Right lung (tissue), 2 donors: ENCODE measurements at regions not wholly inside any gene's neighbourhood (a gene's known extent, or its start where the extent isn't known, plus 50 kb on each side); places are given as distances from the start of the nearest gene placed in this dataset.
"Not testable (repeated sequence)": the region's sequence is repeated elsewhere in the genome, so short reads cannot be mapped to it uniquely, and the experiment has no call there.

ENCODE experiments used
- DNase-seq, 2 donors: peaks; one replicate each; pipeline ENCODE4 v3.0.0-alpha.2; 2013

DNA sequence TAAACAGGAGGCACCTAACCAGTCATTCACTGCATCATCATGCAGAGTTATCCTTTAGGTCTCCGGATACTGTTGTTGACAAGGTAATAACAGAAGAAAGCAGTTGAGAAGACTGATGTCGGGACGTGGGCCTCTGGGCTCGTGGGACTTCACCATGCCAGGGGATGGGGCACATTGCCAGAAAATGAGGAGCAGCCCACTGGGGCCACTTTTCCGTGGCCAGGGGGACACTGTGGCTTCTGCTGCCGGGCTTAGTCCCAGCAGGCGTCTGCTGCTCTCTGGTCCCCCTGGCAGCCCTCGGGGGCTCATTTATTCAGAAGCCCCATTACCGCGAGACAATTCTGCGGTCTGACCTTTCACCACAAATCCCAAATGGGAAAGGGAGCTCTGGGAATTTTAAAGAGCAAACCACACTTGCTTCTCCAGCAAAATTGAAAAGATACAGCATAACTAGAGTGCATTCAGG, 201.2 kb downstream of the DAD1 start:
- no peak for DNase-seq

DNA sequence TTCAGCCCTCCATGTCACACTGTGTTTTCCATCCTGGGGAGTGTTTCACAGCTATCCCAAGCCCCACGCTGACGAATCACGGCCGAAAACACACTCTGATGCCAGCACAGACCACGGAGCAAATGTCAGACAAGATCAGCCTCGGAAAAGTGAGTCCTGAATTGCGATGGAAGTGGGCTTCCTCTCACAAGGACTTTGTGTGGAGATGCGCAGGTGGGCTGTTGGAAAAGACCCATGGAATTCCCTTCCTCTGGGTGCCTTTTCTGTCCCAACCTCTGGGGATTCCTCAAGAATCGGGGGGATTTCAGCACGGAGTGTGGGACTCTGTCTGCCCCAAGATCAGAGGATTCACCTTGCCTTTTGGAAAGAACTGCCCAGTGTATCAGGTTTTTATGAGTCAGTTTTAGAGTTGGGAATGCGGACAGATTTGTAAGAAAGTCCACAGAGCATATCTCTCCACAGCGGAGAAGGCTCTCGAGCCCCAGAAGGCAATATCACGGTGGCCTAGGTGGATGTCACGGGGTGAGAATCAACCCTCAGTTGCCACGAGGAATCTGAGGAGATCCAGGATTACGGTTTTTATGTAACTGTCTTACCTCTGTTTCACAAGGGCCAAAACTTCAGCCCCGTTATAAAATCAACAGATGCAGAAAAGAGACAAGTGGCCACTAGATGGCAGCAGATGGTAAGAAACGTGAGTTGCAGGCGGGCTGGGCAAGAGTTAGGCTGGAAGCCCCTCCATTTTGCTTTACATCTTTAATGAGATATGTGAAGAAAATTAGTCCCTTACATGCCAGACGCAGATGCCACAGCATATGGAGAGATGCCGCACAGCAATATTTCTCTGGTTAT, 201.9 kb downstream of the DAD1 start:
- peak; percentile 62 to 81 for DNase-seq

DNA sequence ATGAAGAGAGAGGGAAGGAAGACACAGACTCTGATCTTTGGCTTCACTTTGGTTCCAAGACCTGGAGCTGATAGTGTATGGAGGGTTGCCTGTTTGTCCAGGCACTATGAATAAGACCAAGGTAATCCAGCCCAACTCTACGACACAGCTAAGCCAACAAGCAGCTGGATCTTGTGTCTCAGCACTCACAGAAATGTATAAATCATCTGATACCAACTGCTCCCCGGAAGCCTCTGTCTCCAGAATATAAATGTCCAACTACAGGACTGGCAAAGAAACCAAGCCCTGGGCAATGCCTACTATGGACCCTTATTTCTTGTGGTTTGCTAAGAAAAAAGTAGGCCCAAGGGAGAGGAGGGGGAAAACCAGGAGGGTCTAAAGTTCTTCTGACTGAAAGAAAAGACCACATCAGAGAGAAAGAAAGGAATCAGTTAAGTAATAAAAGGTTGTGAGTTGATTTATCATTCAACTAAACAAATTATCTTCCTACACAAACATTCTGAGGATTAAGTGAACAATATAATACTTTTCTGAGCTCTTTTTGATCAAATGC, 204.0 kb downstream of the DAD1 start:
- DNase-seq, result no peak

DNA sequence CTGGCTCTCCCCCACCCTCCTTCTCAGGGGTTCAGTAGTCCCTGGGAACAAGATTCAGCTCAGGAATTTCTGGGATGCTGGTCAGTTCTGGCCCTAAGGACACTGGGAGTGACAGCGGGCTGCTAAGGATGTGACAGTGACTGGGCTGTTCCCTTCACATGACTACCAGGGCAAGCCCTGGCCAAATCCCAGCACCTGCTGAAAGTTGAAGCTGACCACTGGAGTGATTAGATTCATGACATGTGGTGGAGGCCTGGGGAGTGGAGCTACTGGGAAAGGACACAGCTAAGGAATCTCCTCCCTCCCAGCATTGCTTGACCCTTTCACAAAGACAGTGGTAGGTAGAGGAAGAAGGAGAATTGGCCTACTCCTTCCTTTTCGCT, 204.9 kb downstream of the DAD1 start:
- no peak for DNase-seq

DNA sequence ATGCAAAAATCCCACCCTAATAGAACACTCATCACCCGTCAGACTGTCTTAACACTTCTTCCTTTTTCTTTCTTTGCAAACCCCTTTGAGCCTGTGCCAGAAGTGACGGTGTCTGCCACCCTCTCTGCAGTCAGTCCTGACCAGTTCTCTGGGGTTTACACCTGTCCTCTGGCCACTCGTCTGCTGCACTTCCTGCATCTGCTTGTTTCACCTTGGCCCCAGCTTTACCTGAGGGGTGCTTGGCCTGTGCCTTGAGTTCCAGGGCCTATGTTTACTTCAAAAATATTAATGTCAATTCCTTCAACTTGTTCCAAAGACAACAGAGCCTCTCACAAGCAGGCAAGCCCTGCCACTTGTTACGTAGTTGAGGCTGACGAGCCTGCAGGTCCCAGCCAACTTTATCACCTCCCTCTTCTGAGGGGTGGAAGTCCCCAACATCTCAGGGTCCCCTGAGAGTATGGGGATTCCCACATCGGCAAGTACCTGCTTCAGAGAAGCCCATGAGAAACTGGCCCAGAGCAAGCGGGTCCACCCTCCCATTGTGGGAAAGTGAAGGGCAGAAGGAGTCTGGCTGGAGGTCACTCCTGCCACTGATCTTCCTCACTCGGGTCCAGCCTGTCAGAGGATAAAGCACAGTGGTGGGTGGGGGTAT, 205.4 kb downstream of the DAD1 start:
- no peak for DNase-seq

DNA sequence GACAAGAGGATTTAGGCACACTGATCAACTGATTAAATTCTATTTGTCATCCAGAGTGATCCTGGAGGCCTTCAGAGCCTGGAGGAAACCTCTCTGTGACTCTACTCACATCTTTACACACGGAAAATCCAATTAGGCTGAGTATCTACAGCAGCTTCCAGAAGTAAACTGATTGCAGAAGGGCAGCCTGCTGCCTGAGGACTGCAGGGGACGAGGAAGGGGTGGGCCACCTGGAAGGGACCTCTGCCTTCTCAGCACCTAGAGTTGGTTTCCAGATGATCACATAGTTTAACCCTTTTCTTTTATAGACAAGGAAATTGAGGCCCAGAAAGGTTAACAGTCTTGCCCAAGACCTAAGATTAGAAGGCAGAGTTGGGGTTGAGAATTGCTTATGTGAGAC, 206.1 kb downstream of the DAD1 start:
- DNase-seq, result no peak

DNA sequence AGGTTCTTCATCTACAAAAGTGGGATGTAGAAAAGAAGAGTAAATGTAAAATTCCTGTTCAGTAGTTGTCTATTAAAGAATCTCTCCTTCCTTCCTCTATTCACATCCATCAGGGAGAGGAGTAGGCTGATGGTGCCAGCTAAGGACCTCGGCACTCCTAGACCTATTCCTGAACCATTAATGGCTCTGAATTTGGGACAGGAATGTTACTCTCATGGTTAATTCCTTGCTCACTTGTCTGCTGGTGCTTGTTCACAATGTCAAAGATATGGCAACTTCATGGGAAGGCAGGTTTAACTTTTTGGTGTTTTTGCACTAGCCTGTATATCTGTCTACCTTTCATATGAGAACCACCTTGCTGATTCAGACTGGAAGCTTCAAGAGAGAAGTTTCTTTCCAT, 206.6 kb downstream of the DAD1 start:
- DNase-seq, result no peak

DNA sequence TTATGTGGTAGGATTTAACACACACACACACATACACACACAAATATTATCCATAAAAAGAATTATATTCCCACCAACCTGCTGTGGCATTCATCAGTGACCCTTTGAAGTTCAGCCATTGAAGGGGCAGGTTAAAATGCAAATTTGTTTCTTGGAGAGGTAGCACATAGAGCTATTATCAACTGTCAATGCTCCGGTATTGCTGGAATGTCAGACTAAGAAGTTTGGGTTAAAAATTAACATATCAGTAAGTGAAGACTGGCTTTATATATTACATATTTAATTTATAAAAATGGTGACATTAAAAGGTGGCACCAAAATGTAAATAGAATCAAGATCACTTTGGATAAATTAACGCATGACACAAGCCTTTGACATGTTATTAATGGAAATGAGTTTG, 207.3 kb downstream of the DAD1 start:
- DNase-seq, result no peak

DNA sequence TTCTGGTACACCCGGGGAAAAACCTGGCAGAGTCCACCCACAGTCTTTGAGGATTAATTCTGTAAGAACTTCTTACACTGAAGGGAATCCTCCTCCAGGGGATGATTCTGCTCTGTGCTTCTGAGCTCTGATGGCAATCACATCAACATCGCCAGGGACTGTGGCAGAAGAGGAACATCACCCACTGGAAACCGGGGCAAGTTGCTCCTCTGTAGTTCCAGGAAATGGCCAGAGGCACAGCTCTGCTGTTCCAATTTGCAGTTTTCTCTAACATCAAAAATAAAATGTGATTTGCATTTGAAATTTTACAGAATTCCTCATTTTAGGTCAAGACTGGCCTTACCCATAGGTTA, 207.6 kb downstream of the DAD1 start:
- no peak for DNase-seq

DNA sequence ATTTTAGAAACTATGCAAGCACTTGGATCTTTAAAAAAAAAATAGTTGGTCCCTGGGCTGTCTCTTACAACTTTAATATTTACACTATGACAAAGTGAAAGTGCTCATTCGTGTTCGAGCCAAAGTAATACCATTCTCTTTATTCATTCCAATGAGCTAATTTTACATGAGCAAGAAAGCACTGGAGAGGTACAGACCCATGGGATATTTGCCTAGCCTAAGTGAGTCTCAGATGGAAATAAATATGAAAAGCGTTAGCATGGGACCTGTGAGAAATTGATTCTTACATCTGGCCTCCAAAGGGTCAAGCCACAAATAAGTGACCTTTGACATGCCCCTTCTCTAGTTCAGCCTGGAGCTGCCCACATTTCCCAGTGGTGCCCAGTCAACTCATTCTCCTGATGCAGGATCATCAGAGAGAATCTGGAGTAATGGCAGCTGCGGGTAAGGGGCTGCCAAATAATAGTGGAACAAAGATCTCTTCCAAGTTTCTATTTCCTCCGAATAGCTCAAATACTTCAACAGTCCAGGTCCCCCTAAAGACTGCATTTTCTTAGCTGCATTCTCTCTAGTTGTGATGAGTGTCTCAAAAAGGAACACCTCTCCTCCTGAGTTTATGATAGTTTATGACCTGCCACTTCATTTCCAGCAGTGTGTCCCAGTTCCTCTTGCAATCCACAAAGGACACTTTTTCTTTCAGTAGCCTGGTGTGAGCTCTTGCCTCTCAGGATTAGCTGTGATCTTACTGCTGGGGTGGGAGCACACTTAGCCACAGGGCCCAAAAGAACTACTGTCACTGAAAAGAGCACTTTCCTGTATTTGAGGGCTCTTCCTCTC, 208.2 kb downstream of the DAD1 start:
- no peak for DNase-seq

DNA sequence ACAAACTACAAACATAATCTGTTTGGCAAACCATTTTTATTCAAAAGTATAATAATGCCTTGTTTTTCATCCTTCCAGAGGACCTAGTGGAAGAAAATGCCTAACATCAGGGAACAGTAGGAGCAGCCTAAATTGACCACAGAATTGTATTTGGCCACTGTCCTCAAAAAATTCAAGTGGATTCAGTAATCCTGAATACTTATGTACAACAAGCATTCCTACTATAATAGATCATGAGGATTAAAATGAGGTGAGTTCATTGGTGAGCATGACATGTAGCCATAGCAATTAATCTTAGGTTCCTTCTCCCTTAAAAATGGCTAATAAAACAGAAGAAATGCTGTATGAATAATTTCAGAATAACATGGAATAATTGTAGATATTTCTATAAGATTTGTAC, 209.3 kb downstream of the DAD1 start:
- DNase-seq, result no peak

DNA sequence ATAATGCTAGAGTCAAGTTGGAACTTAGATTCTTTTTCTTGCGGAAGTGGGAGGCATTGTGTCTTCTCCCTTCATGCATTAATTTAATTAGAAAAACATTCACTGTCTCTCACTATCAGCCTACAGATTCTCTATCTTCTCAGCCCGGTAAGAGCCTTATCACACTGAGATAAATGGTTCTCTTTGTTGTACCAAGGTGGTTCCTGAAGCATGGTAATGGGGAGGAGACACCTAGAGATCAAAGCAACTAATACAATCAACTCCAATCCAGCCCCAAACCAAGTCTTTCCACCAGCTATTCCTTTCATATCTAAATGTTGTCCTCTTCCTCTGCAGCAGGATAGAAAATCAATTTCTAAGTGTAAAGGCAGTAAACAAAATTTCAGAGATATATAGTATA, 210.8 kb downstream of the DAD1 start:
- DNase-seq, result no peak

DNA sequence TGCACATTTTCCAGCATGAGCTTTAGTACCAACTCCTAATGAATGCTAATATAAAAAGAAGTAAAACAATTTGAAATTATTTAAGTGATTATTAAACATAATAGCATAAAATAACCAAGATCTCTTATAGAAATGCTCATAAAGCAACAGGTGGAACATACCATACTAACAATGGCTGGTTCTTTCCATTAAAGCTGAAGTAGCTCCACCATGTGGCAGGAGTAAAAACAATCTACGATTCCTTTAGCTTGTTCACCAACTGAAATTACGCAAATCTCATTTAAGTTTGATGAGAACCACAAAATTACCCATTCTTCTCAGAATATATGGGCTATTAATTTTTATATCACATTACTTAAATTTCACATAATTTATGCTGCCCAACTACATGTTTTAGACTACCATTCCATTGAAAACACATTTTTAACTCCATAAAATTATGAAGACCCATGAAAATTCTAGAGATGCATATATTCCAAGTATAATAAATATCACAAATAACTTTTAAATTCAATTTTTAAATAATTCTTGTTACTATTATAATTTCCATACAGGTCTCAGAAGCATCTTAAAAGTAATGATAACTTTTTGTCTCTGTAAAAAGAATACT, 213.6 kb downstream of the DAD1 start:
- no peak for DNase-seq

DNA sequence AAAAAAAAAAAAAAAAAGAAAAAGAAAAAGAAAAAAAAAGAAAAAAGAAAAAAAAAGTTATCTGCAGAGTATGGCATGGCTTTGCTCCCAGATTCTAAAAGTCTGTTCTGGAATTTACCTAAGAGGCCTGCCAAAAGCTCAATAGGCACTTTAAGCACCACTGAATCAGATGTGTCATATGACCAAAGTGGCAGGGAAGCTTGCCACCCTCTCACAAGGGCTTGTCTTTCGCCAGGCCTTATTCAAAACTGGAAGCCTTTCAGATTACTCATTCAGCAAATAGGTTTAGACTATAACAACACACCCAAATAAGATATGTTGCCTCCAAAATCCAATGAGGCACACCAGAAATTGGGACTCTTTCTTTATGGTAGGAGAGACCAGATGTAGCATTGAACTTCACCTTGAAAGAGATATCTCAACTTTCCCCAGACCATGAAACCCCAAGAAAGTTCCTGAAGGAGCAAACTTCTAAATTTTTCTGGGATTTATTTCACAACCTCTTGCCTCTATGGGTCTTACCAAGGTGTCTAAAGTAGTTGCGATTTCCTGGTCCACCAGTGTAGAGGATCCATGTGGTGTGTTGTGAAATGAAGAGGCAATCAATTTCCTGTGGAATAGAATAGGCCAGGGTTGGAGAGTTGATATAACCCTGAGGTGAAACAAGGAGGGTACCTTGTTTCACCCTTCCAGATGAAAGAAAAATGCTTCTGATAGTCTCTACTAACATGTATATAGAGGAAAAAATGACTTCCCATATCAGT, 218.8 kb downstream of the DAD1 start:
- DNase-seq, result no peak

DNA sequence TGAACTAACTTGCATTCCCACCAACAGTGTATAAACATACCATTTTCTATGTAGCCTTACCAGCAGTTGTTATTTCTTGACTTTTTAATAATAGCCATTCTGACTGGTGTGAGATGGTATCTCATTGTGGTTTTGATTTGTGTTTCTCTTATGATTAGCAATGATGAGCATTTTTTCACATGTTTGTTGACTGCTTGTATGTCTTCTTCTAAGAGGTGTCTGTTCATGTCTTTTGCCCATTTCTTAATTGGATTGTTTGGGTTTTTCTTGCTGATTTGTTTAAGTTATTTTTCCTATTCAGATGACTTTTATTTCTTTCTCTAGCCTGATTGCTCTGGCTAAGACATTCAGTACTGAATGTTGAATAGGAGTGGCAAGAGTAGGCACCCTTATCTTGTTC, 230.3 kb downstream of the DAD1 start:
- DNase-seq, result no peak

DNA sequence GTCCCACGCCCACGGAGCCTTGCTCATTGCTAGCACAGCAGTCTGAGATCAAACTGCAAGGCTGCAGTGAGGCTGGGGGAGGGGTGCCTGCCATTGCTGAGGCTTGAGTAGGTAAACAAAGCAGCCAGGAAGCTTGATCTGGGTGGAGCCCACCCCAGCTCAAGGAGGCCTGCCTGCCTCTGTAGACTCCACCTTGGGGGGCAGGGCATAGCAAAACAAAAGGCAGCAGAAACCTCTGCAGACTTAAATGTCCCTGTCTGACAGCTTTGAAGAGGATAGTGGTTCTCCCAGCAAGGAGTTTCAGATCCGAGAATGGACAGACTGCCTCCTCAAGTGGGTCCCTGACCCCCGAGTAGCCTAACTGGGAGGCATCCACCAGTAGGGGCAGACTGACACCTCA, 239.7 kb downstream of the DAD1 start:
- not testable (repeated sequence) for DNase-seq

DNA sequence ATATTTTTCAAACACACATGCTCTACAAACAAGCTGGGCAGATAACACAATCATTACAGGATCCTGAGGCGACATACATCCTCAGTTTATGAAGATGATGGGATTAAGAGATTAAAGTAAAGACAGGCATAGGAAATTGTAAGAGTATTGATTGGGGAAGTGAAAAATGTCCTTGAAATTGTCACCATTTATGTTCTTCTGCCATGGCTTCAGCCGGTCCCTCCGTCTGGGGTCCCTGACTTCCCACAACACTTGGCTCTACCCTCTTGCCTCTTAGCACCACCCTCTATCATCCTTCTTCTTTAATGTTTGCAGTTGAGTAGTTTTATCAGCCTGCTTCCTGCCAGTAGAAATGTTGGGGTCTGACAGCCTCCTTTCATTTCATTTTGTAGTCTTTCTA, 244.4 kb downstream of the DAD1 start:
- DNase-seq, result no peak

DNA sequence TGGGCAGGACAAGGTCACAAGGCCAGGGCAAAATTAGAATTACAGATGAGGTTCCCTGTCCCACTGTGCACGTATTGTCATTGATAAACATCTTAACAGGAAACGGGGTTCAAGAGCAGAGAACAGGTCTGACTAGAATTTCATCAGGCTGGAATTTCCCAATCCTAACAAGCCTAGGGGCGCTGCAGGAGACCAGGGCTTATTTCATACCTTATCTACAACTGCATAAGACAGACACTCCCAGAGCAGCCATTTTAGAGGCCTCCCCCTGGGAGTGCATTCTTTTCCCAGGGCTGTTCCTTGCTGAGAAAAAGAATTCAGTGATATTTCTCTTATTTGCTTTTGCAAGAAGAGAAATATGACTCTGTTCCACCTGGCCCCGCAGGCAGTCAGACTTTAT, 244.8 kb downstream of the DAD1 start:
- not testable (repeated sequence) for DNase-seq

DNA sequence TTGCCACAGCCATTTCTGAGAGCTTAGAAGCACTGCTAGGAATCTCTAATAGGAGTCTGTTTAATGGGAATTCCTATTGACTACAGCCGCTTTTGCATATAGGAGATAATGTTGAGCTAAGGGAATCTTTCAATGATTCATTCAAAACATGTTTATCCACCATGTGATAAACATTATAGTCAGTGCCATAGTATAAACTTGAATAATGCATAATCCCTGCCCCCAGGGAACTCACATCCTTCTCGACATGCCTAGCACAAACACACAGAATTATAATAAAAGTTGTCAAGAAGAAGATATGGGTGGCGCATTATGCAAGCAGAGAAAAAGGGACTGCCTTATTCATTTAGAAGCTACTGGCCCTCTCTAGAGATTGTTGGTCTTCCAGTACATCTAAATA, 248.0 kb downstream of the DAD1 start:
- DNase-seq, result no peak

DNA sequence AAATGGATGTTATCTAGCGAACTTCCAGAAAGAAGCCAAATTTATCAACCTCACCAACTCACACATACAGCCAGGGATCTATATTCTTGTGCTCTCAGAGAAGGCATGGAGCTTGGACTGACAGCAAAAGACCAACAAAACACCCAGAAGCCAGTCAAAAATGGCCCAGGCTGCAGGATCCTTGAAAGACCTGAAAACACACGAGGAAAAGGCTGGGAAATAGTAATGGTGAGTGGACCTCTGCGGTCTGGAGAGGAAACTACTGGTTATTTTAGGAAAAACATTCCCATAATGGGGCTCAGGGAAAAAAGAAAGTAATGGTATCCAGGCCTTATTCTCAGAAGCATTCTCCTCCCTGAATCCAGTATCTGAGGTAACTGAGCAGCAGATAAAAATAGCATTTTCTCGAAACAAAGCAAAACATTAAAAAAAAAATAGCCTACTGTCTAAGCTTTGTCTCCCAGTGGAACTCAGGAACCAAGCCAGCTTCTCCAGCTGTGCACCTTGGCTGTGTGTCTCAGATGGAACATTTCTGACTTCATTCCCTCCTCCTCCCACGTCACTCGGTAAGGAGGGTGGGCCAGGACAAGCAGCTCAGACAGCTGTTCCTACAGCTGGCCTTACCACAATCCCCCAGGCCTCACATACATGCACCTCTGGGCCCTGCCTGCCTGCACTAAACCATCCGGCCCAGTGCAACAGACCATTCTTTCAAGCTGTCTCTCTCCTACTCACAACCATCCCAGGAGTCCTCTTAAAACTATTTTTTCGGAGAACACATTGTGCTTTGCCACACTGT, 249.9 kb downstream of the DAD1 start:
- DNase-seq, result peak; percentile 81 to 82
